CD4-positive, alpha-beta T cell (primary cell): ENCODE measurements at regions not wholly inside any gene's neighbourhood (a gene's known extent, or its start where the extent isn't known, plus 50 kb on each side); places are given as distances from the start of the nearest gene placed in this dataset.

Experiments used
- ATAC-seq: fragments of 200-7000 bp; cut with Tn5 transposase; one replicate; pipeline ENCODE4 v1.10.0; 2022; ENCODE audit warnings: mild to moderate bottlenecking; ENCODE audit not compliant: poor library complexity
- CTCF ChIA-PET: fragments of 350-600 bp; sonication (Branson Sonifier 250); formaldehyde crosslinking; loops from one replicate; lab custom pipeline; 2021; ENCODE audit warnings: antibody characterized with exemption, inconsistent platforms; lab: Charles Lee
- POLR2A ChIA-PET: fragments of 350-600 bp; sonication (Branson Sonifier 250); formaldehyde crosslinking; loops from one replicate; lab custom pipeline; 2021; ENCODE audit warnings: antibody characterized with exemption, inconsistent platforms; lab: Charles Lee
- DNase-seq, 14 experiments: peaks; one replicate each; pipeline ENCODE4 v3.0.0-alpha.2; 2013 to 2020; ENCODE audit warnings: mixed read lengths in 2 of 14
- H3K27ac ChIP-seq, 2 donors: one replicate each; pipeline versions ENCODE4 v1.5.1 to v1.7.0; 2013; ENCODE audit warnings: low read length in 2 of 2, low read depth in 1 of 2, mild to moderate bottlenecking in 1 of 2
- H3K27me3 ChIP-seq, 2 experiments: 1 replicate in 1 of 2; 2 replicates in 1 of 2; pipeline versions ENCODE4 v1.6.1 to v1.7.0; 2013; ENCODE audit warnings: low read length in 2 of 2, control low read depth in 1 of 2, mild to moderate bottlenecking in 1 of 2, moderate library complexity in 1 of 2; ENCODE audit not compliant: insufficient read depth in 2 of 2, control insufficient read depth in 1 of 2
- H3K36me3 ChIP-seq: one replicate; pipeline ENCODE4 v1.6.1; 2013; ENCODE audit warnings: low read length, control low read depth; ENCODE audit not compliant: insufficient read depth
- H3K4me1 ChIP-seq: one replicate; pipeline ENCODE4 v1.6.1; 2013; ENCODE audit warnings: low read length, control low read depth; ENCODE audit not compliant: insufficient read depth
- H3K4me3 ChIP-seq: one replicate; pipeline ENCODE4 v1.5.1; 2013; ENCODE audit warnings: mild to moderate bottlenecking, low read length, moderate library complexity
- H3K9me3 ChIP-seq, 2 experiments: 1 replicate in 1 of 2; 2 replicates in 1 of 2; pipeline versions ENCODE4 v1.6.1 to v1.7.0; 2013; ENCODE audit warnings: low read length in 2 of 2, mild to moderate bottlenecking in 2 of 2, control low read depth in 1 of 2, moderate library complexity in 1 of 2; ENCODE audit not compliant: control insufficient read depth in 1 of 2, insufficient read depth in 1 of 2
- H3K27ac Mint-ChIP-seq: one replicate; pipeline ENCODE4 v1.8.0; 2020; ENCODE audit warnings: mixed read lengths
- H3K27me3 Mint-ChIP-seq: one replicate; pipeline ENCODE4 v1.8.0; 2021; ENCODE audit warnings: mixed read lengths
- H3K36me3 Mint-ChIP-seq: one replicate; pipeline ENCODE4 v1.8.0; 2021; ENCODE audit warnings: low read depth, mixed read lengths
- H3K4me1 Mint-ChIP-seq: one replicate; pipeline ENCODE4 v1.8.0; 2021; ENCODE audit warnings: low read depth, mixed read lengths
- H3K4me3 Mint-ChIP-seq: one replicate; pipeline ENCODE4 v1.8.0; 2020; ENCODE audit warnings: mild to moderate bottlenecking, mixed read lengths
- H3K9me3 Mint-ChIP-seq: one replicate; pipeline ENCODE4 v1.8.0; 2020; ENCODE audit warnings: mixed read lengths
- intact Hi-C, 2 experiments: fragments of 100-400 bp; cut with DNase I in 1 of 2; cut with micrococcal nuclease in 1 of 2; formaldehyde crosslinking; loops; one replicate each; pipeline versions ENCODE4 v1.15.1 to v1.9.0; 2023 to 2025; cut with DNase I, micrococcal nuclease
- TF ChIP-seq, protein P1 (sequence below): fragments of 200-600 bp; IDR thresholded peaks from one replicate; pipeline ENCODE4 v1.8.0; 2022; ENCODE audit warnings: antibody characterized with exemption, mild to moderate bottlenecking

DNA sequence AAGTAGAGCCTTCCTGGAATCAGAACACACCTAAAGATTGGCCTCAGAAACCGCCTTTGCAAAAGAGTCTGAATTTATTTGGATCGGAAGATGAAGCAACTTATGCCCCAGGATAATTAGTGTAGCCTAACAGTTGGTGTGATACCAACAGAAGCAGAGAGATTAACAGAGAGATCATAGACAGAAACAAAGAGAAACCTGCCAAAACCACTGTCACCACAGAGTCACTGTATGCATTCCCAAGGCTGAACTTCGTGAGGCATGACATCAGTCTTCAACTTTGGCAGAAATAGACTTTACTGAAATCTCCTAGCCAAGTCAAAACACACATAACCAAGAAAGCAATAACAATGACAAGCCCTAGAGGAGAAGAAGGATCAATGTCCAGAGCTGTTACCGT lies 361.8 kb downstream of the ELAVL2 start:
- H3K4me1 Mint-ChIP-seq = no peaks in the 10 kb centered on the region
- peaks cover under 1 to 10% of the 10 kb centered on the region in 2 experiments for H3K9me3 ChIP-seq
- no peaks in the 10 kb centered on the region for H3K36me3 ChIP-seq
- ChIA-PET CTCF (no interaction called here), POLR2A (no interaction called here)
- H3K4me3 Mint-ChIP-seq = no peak overlapping the region
- H3K9me3 Mint-ChIP-seq = peaks cover 16% of the 10 kb centered on the region
- no peaks in the 10 kb centered on the region for H3K27me3 Mint-ChIP-seq
- no peak overlapping the region for H3K4me3 ChIP-seq
- intact Hi-C loops = no loop called here
- H3K36me3 Mint-ChIP-seq = no peaks in the 10 kb centered on the region
- TF ChIP-seq, protein P1, sequence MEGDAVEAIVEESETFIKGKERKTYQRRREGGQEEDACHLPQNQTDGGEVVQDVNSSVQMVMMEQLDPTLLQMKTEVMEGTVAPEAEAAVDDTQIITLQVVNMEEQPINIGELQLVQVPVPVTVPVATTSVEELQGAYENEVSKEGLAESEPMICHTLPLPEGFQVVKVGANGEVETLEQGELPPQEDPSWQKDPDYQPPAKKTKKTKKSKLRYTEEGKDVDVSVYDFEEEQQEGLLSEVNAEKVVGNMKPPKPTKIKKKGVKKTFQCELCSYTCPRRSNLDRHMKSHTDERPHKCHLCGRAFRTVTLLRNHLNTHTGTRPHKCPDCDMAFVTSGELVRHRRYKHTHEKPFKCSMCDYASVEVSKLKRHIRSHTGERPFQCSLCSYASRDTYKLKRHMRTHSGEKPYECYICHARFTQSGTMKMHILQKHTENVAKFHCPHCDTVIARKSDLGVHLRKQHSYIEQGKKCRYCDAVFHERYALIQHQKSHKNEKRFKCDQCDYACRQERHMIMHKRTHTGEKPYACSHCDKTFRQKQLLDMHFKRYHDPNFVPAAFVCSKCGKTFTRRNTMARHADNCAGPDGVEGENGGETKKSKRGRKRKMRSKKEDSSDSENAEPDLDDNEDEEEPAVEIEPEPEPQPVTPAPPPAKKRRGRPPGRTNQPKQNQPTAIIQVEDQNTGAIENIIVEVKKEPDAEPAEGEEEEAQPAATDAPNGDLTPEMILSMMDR = no peak
- no peaks in the 10 kb centered on the region for H3K4me1 ChIP-seq
- ATAC-seq = no peak
- no peaks in the 10 kb centered on the region for H3K27me3 ChIP-seq
- DNase-seq = no peak
- H3K27ac Mint-ChIP-seq = no peak overlapping the region
- no peak overlapping the region for H3K27ac ChIP-seq

DNA sequence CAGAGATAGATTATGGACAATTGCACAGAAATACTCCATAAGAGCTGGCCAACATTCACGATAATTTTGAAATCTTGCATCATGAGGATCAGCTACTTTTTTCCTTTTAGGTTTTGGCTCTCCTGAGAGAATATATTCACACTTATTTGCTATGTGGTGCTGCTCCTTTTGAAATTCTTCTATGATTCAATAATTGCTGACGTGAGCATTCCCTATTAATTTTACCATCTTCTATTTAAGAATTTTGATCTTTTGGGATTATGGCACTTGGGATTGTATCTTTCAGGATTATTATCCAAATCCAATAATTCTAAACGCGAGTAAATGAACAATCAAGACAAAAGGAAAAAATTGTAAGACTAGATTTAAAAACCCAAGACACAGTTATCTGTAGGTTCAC lies 358.8 kb downstream of the ELAVL2 start:
- Histone ChIP-seq H3K36me3 (no peaks in the 10 kb centered on the region), H3K4me1 (no peaks in the 10 kb centered on the region), H3K27ac (no peak overlapping the region), H3K9me3 (peaks cover 5% of the 10 kb centered on the region in 2 experiments), H3K4me3 (no peak overlapping the region), H3K27me3 (no peaks in the 10 kb centered on the region)
- CTCF ChIA-PET = no interaction called here
- DNase-seq (no peak), ATAC-seq (no peak)
- H3K4me1 Mint-ChIP-seq = no peaks in the 10 kb centered on the region
- no peak overlapping the region for H3K27ac Mint-ChIP-seq
- H3K36me3 Mint-ChIP-seq = no peaks in the 10 kb centered on the region
- H3K4me3 Mint-ChIP-seq = no peak overlapping the region
- POLR2A ChIA-PET = no interaction called here
- TF ChIP-seq, protein P1 = no peak
- intact Hi-C loops = no loop called here
- H3K27me3 Mint-ChIP-seq = no peaks in the 10 kb centered on the region
- peaks cover 14% of the 10 kb centered on the region for H3K9me3 Mint-ChIP-seq

DNA sequence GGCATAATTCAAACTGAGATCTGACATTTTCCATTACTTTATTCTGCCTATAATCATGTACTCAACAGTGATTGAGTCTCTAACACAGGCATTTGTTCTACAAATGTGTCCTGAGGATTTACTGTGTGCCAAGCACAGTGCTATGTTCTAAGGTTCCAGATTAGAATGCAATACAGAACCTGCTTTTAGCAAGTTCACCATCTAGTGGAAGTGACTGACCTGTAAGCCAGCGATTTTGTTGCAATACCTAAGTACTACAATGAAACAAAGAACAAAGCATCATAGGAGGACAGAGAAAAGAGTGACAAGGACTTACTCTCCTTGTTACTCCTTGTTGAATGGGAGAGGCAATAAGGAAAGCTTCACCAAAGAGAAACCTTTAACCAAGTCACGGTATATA lies 348.1 kb downstream of the ELAVL2 start:
- POLR2A ChIA-PET = no interaction called here
- Histone ChIP-seq H3K9me3 (peaks cover 3 to 5% of the 10 kb centered on the region in 2 experiments), H3K36me3 (no peaks in the 10 kb centered on the region), H3K4me3 (no peak overlapping the region), H3K27me3 (no peaks in the 10 kb centered on the region), H3K4me1 (no peaks in the 10 kb centered on the region), H3K27ac (no peak overlapping the region)
- Mint-ChIP-seq H3K27me3 (no peaks in the 10 kb centered on the region), H3K9me3 (peaks cover 14% of the 10 kb centered on the region), H3K4me3 (no peak overlapping the region), H3K36me3 (no peaks in the 10 kb centered on the region), H3K27ac (no peak overlapping the region), H3K4me1 (no peaks in the 10 kb centered on the region)
- CTCF ChIA-PET = no interaction called here
- ATAC-seq = no peak
- no peak for DNase-seq
- TF ChIP-seq, protein P1 = no peak
- intact Hi-C loops = loop anchor here in 1 of 2 experiments (10.0 kb wide), 1 partner anchor 53 kb away; no protein-coding TSS in a partner anchor
